ENCODE measurements at regions not wholly inside any gene's neighbourhood (a gene's known extent, or its start where the extent isn't known, plus 50 kb on each side); places are given as distances from the start of the nearest gene placed in this dataset.
"Not testable (repeated sequence)": the region's sequence is repeated elsewhere in the genome, so short reads cannot be mapped to it uniquely, and the experiment has no call there.

DNA sequence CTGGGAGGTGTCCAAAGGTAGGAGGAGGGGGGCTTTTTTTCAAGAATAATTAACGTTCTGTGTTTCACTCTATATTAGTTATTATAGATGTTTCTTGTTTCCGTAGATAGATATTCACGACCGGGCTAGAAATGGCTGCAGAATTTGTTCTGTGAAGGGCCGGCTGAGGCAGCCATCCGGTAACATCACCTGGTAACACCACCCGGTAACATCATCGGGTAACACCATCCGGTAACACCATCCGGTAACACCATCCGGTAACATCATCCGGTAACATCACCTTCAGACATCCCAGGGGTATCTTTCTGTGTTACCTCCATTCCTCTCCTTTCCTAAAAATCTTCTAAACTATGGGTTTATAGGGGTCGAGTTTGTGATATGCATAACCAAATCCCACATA is 1336.7 kb upstream of the TMEM132C start:
- no peak for DNase-seq

GRCh38 chr12:126932156-126932555 is 1334.8 kb upstream of the TMEM132C start:
- TF ChIP-seq, protein P1, sequence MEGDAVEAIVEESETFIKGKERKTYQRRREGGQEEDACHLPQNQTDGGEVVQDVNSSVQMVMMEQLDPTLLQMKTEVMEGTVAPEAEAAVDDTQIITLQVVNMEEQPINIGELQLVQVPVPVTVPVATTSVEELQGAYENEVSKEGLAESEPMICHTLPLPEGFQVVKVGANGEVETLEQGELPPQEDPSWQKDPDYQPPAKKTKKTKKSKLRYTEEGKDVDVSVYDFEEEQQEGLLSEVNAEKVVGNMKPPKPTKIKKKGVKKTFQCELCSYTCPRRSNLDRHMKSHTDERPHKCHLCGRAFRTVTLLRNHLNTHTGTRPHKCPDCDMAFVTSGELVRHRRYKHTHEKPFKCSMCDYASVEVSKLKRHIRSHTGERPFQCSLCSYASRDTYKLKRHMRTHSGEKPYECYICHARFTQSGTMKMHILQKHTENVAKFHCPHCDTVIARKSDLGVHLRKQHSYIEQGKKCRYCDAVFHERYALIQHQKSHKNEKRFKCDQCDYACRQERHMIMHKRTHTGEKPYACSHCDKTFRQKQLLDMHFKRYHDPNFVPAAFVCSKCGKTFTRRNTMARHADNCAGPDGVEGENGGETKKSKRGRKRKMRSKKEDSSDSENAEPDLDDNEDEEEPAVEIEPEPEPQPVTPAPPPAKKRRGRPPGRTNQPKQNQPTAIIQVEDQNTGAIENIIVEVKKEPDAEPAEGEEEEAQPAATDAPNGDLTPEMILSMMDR (IDR thresholded peaks at IDR 0.05; ENCODE audit: low read depth, low read length) = no peak
- Histone ChIP-seq H3K27me3 (ENCODE audit: insufficient read depth, low read depth, severe bottlenecking) (no peaks in the 10 kb centered on the region), H3K4me3 (ENCODE audit: low read depth, low read length) (no peak overlapping the region), H3K9me3 (ENCODE audit: severe bottlenecking) (no peaks in the 10 kb centered on the region), H3K36me3 (no peaks in the 10 kb centered on the region), H3K27ac (no peak overlapping the region)
- DNase-seq = no peak

More for the DNA sequence above, 1336.7 kb upstream of the TMEM132C start:
- H3K36me3 ChIP-seq = no peaks in the 10 kb centered on the region
- no peak overlapping the region for H3K27ac ChIP-seq
- no peaks in the 10 kb centered on the region for H3K27me3 ChIP-seq (ENCODE audit: insufficient read depth, low read depth, severe bottlenecking)
- H3K9me3 ChIP-seq (ENCODE audit: severe bottlenecking) = no peaks in the 10 kb centered on the region
- TF ChIP-seq, protein P1 (IDR thresholded peaks at IDR 0.05; ENCODE audit: low read depth, low read length) = no peak
- no peak overlapping the region for H3K4me3 ChIP-seq (ENCODE audit: low read depth, low read length)

GRCh38 chr12:126935435-126935834 is 1331.5 kb upstream of the TMEM132C start:
- TF ChIP-seq, protein P1 (IDR thresholded peaks at IDR 0.05; ENCODE audit: low read depth, low read length) = no peak
- no peak for DNase-seq

DNA sequence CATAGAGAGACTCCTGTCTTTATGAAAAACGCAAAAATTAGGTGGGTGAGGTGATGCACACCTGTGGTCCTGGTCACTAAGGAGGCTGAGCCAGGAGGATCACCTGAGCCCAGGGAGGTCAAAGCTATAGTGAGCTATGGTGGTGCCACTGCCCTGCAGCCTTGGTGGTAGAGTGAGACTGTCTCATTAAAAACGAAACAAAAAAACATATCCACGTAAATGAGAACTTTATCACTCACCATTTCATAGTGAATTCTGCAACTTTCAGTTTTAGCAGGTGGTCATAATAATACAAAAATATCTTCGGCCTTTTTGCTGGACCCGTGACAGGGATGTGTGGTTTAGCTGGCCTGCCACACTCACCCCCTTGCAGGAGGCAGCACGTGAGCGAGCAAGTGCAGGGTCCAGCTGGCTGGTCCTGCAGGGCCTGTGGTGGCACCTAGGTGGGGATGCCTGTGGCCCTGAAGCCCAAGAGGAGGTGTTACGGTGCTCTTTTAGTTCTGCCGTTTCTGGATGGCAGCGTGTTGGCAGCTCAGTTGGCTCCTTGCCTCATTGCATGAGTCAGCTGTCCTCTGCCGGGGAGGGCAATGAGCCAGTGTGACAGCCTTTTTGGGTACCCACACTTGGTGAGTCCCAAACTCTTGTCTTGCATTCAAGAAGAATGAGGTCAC is 1330.7 kb upstream of the TMEM132C start:
- Histone ChIP-seq H3K9me3 (ENCODE audit: severe bottlenecking) (no peaks in the 10 kb centered on the region), H3K27ac (no peak overlapping the region), H3K4me3 (ENCODE audit: low read depth, low read length) (no peak overlapping the region), H3K27me3 (ENCODE audit: insufficient read depth, low read depth, severe bottlenecking) (no peaks in the 10 kb centered on the region), H3K36me3 (no peaks in the 10 kb centered on the region)
- TF ChIP-seq, protein P1 (IDR thresholded peaks at IDR 0.05; ENCODE audit: low read depth, low read length) = no peak
- DNase-seq = no peak

More at GRCh38 chr12:126935435-126935834, 1331.5 kb upstream of the TMEM132C start:
- H3K9me3 ChIP-seq (ENCODE audit: severe bottlenecking) = no peaks in the 10 kb centered on the region
- H3K27me3 ChIP-seq (ENCODE audit: insufficient read depth, low read depth, severe bottlenecking) = no peaks in the 10 kb centered on the region
- H3K27ac ChIP-seq = no peak overlapping the region
- H3K36me3 ChIP-seq = no peaks in the 10 kb centered on the region
- H3K4me3 ChIP-seq (ENCODE audit: low read depth, low read length) = no peak overlapping the region

GRCh38 chr12:126937431-126937830 is 1329.5 kb upstream of the TMEM132C start:
- no peaks in the 10 kb centered on the region for H3K9me3 ChIP-seq (ENCODE audit: severe bottlenecking)
- DNase-seq = no peak
- H3K36me3 ChIP-seq = no peaks in the 10 kb centered on the region
- TF ChIP-seq, protein P1 (IDR thresholded peaks at IDR 0.05; ENCODE audit: low read depth, low read length) = no peak
- no peaks in the 10 kb centered on the region for H3K27me3 ChIP-seq (ENCODE audit: insufficient read depth, low read depth, severe bottlenecking)
- H3K27ac ChIP-seq = no peak overlapping the region
- no peak overlapping the region for H3K4me3 ChIP-seq (ENCODE audit: low read depth, low read length)

DNA sequence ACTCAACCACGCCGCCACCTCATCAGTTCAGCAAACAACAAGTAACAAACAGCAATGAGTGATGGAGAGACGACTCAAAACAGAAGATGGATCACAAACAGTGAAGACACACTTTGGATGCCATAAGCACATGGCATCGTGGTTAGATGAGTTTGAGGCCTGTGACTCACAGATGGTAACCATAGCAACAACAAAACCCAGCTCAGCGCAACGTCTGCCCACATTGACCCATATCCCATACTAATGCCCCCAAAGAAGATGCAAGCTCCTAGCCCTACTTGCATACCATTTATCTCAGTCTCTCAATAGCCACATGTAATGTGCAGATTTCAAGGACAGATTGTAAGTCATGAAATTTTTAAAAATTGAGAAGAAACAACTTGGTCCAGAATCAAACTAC is 1322.3 kb upstream of the TMEM132C start:
- TF ChIP-seq, protein P1 (IDR thresholded peaks at IDR 0.05; ENCODE audit: low read depth, low read length) = no peak
- H3K27ac ChIP-seq = no peak overlapping the region
- no peak overlapping the region for H3K4me3 ChIP-seq (ENCODE audit: low read depth, low read length)
- H3K36me3 ChIP-seq = no peaks in the 10 kb centered on the region
- H3K9me3 ChIP-seq (ENCODE audit: severe bottlenecking) = no peaks in the 10 kb centered on the region
- H3K27me3 ChIP-seq (ENCODE audit: insufficient read depth, low read depth, severe bottlenecking) = no peaks in the 10 kb centered on the region
- DNase-seq = no peak

- H3K9me3 ChIP-seq (ENCODE audit: severe bottlenecking); H3K27me3 ChIP-seq (ENCODE audit: insufficient read depth, low read depth, severe bottlenecking); H3K36me3 ChIP-seq; H3K4me3 ChIP-seq (ENCODE audit: low read depth, low read length); H3K27ac ChIP-seq; DNase-seq: not testable (repeated sequence)
These were observed 1320.0 kb upstream of the TMEM132C start for GRCh38 chr12:126946958-126947357.
